Nephron (organoid): ENCODE measurements at regions not wholly inside any gene's neighbourhood (a gene's known extent, or its start where the extent isn't known, plus 50 kb on each side); places are given as distances from the start of the nearest gene placed in this dataset.

Experiments used
- H3K27ac Mint-ChIP-seq, 3 experiments: 2 replicates each; pipeline ENCODE4 v1.8.0; 2020; ENCODE audit warnings: mixed read lengths in 3 of 3, mild to moderate bottlenecking in 2 of 3, moderate library complexity in 1 of 3
- H3K27me3 Mint-ChIP-seq: 2 replicates; pipeline ENCODE4 v1.8.0; 2021; ENCODE audit warnings: low read depth, mild to moderate bottlenecking, moderate library complexity, mixed read lengths
- H3K36me3 Mint-ChIP-seq: 2 replicates; pipeline ENCODE4 v1.8.0; 2020; ENCODE audit warnings: low read depth, mixed read lengths
- H3K4me1 Mint-ChIP-seq: 2 replicates; pipeline ENCODE4 v1.8.0; 2020; ENCODE audit warnings: mixed read lengths
- H3K4me3 Mint-ChIP-seq, 3 experiments: 2 replicates each; pipeline ENCODE4 v1.8.0; 2020; ENCODE audit warnings: mild to moderate bottlenecking in 3 of 3, mixed read lengths in 3 of 3, moderate library complexity in 2 of 3
- H3K9me3 Mint-ChIP-seq: 2 replicates; pipeline ENCODE4 v1.8.0; 2020; ENCODE audit warnings: mixed read lengths
- TF ChIP-seq, protein P1 (sequence below), 3 experiments: fragments of 200-600 bp; sonication (generic); IDR thresholded peaks; one replicate each; pipeline ENCODE4 v1.5.0; 2021; ENCODE audit warnings: antibody characterized with exemption in 3 of 3; ENCODE audit not compliant: unreplicated experiment in 3 of 3

DNA sequence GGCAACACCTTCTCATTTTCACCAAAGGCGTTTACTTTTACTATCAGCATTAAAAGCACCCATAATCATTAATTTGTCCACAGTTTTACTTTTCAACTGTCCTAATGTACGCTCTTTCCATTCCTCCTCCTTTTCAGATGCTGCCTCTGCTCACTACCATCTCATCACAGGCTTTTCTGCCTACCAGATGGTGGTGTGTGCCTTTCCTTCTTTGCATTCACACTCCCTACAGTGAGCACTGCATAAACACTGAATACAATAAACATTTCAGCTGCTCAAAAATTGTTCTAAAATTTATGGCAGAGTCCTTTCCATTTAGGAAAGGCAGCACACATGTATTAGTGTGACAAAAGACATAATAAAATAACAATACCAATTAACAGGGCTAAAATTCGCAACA, 435.7 kb downstream of the GXYLT1 start:
- H3K27me3 Mint-ChIP-seq = no peaks in the 10 kb centered on the region
- peak overlapping the region in 1 of 3 experiments; percentile 64 for H3K27ac Mint-ChIP-seq
- no peaks in the 10 kb centered on the region for H3K4me1 Mint-ChIP-seq
- TF ChIP-seq, protein P1, sequence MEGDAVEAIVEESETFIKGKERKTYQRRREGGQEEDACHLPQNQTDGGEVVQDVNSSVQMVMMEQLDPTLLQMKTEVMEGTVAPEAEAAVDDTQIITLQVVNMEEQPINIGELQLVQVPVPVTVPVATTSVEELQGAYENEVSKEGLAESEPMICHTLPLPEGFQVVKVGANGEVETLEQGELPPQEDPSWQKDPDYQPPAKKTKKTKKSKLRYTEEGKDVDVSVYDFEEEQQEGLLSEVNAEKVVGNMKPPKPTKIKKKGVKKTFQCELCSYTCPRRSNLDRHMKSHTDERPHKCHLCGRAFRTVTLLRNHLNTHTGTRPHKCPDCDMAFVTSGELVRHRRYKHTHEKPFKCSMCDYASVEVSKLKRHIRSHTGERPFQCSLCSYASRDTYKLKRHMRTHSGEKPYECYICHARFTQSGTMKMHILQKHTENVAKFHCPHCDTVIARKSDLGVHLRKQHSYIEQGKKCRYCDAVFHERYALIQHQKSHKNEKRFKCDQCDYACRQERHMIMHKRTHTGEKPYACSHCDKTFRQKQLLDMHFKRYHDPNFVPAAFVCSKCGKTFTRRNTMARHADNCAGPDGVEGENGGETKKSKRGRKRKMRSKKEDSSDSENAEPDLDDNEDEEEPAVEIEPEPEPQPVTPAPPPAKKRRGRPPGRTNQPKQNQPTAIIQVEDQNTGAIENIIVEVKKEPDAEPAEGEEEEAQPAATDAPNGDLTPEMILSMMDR (IDR thresholded peaks at IDR 0.05; ENCODE audit: unreplicated experiment in 3 of 3) = no peak
- no peaks in the 10 kb centered on the region for H3K36me3 Mint-ChIP-seq
- H3K4me3 Mint-ChIP-seq = no peak overlapping the region
- no peaks in the 10 kb centered on the region for H3K9me3 Mint-ChIP-seq

DNA sequence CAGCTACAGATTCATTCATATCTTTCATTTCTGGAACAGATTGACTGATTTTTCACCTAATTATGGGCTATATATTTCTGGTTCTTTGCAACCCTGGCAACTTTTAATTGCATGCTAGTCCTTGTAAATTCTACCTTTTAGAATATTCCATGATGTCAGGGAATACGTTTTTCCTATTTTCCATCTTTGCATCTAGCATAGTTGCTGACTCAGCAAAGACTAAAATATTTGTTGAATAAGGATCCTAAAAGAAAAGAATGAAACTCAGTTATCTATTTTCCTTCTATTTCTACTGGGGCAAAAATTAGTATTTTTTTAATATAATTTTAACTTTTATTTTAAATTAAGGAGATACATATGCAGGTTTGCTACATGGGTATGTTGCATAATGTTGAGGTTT, 438.3 kb downstream of the GXYLT1 start:
- Mint-ChIP-seq H3K36me3 (no peaks in the 10 kb centered on the region), H3K27ac (no peak overlapping the region)
- TF ChIP-seq, protein P1 (IDR thresholded peaks at IDR 0.05; ENCODE audit: unreplicated experiment in 3 of 3) = no peak

DNA sequence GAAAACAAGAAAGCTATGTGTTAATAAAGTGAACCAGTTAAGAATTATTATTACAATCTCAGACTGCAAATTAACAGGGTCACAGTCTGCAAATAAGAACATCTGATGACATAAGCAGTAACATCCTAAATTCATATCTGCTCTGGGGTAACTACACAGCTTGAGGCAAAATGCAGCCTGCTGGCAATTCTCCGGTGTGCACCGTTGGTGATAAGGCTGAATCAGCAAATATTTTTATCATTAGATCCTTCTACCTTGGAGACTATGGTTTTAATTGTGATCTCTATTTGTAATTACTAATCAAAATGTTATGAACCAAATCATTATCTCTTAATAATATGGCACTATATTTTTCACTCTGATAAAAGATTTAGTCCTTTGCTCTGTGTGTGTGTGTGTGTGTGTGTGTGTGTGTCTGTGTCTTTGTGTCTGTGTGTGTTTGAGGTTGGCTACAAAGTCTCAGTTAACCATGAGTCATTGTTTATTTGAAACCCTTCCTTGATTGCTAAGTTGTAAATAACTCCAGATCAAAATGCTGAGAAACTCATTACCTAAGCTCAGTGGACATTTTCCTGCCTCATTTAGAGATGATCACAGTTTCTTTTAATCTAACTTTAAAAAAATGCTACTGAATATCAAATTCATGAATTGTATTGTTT, 442.6 kb downstream of the GXYLT1 start:
- no peaks in the 10 kb centered on the region for H3K4me1 Mint-ChIP-seq
- TF ChIP-seq, protein P1 (IDR thresholded peaks at IDR 0.05; ENCODE audit: unreplicated experiment in 3 of 3) = no peak
- H3K4me3 Mint-ChIP-seq = no peak overlapping the region
- no peaks in the 10 kb centered on the region for H3K36me3 Mint-ChIP-seq
- H3K27me3 Mint-ChIP-seq = peaks cover 3% of the 10 kb centered on the region
- H3K9me3 Mint-ChIP-seq = no peaks in the 10 kb centered on the region
- no peak overlapping the region for H3K27ac Mint-ChIP-seq

More for the DNA sequence above, 438.3 kb downstream of the GXYLT1 start:
- no peaks in the 10 kb centered on the region for H3K9me3 Mint-ChIP-seq
- no peaks in the 10 kb centered on the region for H3K4me1 Mint-ChIP-seq
- H3K4me3 Mint-ChIP-seq = no peak overlapping the region
- no peaks in the 10 kb centered on the region for H3K27me3 Mint-ChIP-seq

DNA sequence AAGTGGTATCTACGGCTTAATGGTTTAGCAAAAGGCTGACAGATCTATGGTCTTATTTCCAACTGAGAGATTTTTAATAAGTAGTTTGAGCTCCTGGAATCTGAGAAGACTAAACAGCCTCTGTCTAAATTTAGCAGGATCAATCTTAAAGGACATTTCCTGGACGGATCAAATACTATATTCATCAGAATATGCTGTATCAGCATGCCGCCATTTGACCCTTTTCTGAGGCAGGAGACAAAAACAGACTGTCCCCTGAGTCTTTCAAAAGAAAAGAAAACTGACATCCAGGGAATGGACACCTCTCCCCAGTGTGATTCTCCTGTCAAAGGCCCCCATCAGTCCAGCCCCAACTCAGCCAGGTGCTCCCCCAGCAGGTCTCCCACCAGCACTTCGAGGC, 443.7 kb downstream of the GXYLT1 start:
- Mint-ChIP-seq H3K4me1 (no peaks in the 10 kb centered on the region), H3K9me3 (no peaks in the 10 kb centered on the region), H3K27ac (peak overlapping the region in 1 of 3 experiments; percentile 20), H3K4me3 (no peak overlapping the region), H3K27me3 (peaks cover 3% of the 10 kb centered on the region), H3K36me3 (no peaks in the 10 kb centered on the region)
- TF ChIP-seq, protein P1 (IDR thresholded peaks at IDR 0.05; ENCODE audit: unreplicated experiment in 3 of 3) = no peak

DNA sequence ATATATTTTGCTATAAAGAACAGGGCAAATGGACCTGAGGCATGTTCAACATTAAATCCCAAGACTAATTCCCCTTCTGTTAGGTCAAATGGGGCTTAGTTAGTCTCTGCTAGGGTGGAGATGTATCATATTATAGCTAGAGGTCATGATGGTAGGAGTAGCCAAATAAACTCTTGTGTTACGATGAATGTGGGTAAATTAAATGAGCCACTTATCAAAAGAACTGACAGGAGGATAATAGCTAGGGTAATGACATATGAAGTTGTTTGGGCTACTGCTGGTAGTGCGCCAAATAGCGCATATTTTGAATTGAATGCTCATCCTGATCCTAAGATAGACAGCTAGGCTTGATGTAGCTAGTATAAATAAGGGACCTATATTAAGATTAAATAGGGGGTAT, 445.0 kb downstream of the GXYLT1 start:
- Mint-ChIP-seq H3K4me1 (no peaks in the 10 kb centered on the region), H3K4me3 (no peak overlapping the region), H3K9me3 (no peaks in the 10 kb centered on the region), H3K36me3 (no peaks in the 10 kb centered on the region), H3K27me3 (peaks cover 3% of the 10 kb centered on the region), H3K27ac (no peak overlapping the region)
- TF ChIP-seq, protein P1 (IDR thresholded peaks at IDR 0.05; ENCODE audit: unreplicated experiment in 3 of 3) = no peak

DNA sequence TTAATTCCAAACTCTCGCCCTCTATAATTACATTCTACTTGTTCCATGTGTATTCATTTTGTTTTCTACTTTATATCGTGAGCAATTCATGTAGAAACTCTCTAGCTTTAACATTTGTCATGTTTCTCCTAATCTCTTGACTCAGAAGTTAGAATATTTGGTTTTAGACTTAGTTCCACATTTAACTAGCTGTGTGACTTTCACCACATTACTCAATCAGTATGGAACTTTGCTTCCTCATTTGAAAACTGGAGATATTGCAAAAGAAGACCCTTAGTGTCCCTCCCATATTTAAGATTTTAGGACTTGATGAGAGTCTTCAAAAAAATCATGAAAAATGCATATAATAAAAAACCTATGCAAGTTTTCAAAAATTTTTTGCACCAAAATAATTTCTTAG, 447.5 kb downstream of the GXYLT1 start:
- Mint-ChIP-seq H3K4me1 (no peaks in the 10 kb centered on the region), H3K36me3 (no peaks in the 10 kb centered on the region), H3K27me3 (peaks cover 3% of the 10 kb centered on the region), H3K9me3 (no peaks in the 10 kb centered on the region), H3K27ac (no peak overlapping the region), H3K4me3 (no peak overlapping the region)
- TF ChIP-seq, protein P1 (IDR thresholded peaks at IDR 0.05; ENCODE audit: unreplicated experiment in 3 of 3) = no peak
